Activated naive CD4-positive, alpha-beta T cell treated with Interleukin-2 at 50 U/mL for 16 hours (primary cell): ENCODE measurements at regions not wholly inside any gene's neighbourhood (a gene's known extent, or its start where the extent isn't known, plus 50 kb on each side); places are given as distances from the start of the nearest gene placed in this dataset.
"Not testable (repeated sequence)": the region's sequence is repeated elsewhere in the genome, so short reads cannot be mapped to it uniquely, and the experiment has no call there.

Source experiments
- DNase-seq: peaks from one replicate; pipeline ENCODE4 v3.0.0-alpha.2; 2020

- DNase-seq, result no peak
These were observed 139.6 kb downstream of the FOXD2 start for GRCh38 chr1:47577303-47578025.

DNA sequence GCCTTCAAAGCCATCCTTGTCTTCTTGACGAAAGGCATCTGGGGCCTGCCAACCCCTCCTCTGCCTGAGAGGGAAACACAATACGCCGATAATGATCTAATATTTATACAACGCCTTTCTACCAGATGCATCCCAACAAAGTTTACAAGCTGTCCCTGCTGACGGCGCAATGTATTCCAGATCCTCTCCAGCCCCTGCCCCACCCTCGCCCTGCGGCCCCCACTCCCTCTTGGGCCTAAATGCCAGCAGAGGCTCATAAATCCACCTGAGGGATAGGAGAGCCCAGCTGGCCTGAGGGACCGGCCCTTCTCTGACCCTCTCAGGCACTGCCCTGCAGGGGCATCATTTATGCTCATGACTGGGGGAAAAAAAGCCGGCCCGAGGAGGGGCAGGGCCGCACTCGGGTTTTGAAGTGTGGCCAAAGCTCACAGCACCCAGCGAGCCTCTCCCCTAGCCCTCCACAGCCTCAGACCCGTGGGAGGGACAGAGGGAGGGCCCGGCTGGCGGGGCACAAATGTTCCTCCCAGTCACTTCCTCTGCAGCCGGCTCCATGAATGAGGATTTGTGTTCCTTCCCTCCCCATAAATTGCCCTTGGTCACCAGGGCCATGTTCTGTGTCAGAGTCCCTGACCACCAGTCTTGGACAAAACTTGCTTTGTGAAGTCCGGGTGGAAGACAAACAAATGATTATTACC lies 140.3 kb downstream of the FOXD2 start:
- no peak for DNase-seq

- DNase-seq, result no peak
These were observed 141.0 kb downstream of the FOXD2 start for GRCh38 chr1:47578721-47579419.

DNA sequence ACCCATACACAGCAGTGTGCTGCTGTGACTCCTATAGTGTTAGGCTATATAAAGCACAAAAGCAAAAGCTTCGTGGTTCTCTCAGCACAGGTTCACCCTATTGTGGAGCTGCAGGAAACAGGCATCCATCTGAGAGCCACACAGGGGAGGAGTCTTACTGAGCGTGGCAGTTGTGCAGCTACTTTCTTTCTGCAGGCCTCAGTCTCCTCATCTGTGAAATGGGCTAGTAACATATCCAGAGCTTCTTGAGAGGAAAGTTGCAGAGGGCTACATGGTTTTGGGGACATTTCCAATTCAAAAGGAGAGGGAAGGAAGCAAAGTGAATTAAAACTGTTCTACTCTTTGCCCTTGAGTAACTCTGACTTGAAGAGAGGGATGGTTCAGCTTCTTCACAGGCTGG lies 142.0 kb downstream of the FOXD2 start:
- DNase-seq, result no peak

DNA sequence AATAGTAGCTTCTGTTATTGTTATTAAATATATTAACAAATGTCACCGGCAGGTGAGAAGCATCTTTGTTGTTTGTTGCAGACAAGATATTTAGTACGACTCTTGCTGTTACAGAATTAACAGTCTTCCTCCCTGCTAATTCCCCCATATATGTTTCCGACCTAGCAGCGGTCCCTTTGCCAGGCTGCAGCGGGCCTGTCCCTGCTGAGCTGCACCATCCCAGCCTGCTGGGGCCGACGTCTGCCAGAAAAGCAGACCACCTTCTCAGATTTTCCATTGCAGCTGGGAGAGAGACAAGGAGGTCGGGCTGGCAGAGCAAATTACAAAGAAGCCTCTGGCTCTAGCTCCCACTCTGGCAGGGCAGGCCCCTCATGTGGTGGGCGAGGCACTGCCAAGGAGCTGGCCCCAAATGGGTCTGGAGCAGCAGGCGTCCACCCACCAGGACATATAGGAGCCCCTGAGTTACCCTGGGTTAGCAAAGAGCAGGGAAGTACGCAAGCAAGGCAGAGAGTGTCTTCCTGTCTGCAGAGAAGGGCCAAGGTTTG lies 142.7 kb downstream of the FOXD2 start:
- DNase-seq, result no peak

- no peak for DNase-seq
These were observed 145.2 kb downstream of the FOXD2 start for GRCh38 chr1:47582891-47583608.

DNA sequence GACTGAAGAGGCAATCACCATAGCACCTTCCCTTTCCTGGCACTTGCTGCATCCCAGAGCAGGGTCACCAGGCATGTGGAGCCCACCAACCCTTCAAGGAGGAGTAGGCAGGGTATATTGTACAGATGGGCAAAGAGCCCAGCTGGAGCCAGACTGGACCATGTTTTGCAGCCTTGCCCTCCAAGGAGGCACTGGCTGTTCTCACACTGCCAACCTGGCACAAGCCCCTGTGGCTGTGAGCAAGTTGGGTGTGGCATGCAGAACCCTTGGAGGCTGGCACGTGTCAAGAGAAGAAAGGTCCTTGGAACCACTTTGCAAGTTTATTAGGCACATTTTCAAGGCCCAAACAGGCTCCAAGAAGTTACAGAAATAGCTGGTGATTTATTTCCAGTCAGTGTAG lies 146.4 kb downstream of the FOXD2 start:
- DNase-seq, result no peak

DNA sequence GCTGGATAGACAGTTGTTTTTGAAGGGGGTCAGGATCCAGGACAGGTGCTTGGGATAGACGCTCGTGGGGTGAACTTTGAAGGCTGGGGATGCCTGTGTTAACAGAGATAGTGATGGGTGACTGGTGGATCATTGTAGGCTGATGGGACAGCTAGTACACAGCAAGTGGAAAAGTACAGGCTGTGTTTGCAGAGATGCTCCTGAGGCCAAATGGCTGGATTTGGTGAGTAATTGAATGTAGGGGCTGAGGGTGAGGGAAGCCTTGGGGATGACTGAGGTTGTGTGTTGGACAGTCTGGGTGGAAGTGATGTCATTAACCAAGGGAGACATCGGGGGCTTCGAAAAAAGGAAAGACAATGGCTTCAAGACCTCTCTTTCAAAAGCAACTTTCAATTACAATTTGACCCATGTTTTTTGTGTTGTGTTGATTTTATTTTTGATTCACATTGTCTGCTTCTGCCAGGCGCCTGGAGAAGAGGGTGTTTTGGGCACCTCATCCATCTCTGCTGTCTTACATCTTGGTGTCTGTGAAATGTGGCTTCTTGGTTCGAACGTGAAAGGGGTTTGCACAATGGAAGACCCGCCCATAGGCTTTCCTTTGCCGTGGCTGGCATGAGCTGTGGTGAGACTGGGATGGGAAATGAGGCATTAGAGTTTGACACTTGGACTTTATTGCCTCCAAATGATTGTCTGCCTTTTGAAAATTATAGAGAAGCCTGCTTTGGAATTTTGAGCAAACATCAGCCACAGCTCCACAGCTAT lies 147.5 kb downstream of the FOXD2 start:
- DNase-seq, result no peak

DNA sequence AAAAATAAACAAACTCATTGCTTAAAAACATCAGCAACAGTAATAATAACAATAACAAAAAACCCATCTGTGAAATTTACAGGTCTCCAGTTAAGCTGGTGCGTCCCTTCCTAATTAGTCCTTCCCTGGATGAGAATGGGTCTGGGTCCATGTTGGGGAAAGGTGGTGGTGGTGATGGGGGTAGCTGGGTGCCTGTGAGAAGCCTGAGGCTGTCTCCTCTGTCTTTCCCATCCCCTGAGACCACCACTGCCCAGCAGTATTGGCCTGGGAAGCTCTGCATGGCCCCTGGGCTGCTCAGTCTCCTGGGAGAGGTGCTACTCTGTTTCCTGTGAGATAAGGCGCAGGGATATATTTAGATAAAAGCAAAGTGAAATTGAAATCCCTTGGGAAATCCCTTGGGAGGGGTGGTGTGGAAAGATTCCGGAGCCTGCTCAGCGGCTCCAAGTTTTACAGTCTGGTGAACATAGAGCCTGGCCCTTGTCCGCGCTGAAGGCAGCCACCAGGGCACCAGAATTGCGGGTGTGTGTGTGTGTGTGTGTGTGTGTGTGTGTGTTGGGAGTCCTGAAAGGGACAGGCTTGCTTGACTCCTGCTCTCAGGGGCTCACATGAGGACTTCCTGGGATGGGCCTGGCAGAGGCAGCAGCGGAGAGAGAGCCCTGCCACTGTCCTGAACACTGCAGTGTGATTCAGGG lies 150.2 kb downstream of the FOXD2 start:
- DNase-seq, result no peak

DNA sequence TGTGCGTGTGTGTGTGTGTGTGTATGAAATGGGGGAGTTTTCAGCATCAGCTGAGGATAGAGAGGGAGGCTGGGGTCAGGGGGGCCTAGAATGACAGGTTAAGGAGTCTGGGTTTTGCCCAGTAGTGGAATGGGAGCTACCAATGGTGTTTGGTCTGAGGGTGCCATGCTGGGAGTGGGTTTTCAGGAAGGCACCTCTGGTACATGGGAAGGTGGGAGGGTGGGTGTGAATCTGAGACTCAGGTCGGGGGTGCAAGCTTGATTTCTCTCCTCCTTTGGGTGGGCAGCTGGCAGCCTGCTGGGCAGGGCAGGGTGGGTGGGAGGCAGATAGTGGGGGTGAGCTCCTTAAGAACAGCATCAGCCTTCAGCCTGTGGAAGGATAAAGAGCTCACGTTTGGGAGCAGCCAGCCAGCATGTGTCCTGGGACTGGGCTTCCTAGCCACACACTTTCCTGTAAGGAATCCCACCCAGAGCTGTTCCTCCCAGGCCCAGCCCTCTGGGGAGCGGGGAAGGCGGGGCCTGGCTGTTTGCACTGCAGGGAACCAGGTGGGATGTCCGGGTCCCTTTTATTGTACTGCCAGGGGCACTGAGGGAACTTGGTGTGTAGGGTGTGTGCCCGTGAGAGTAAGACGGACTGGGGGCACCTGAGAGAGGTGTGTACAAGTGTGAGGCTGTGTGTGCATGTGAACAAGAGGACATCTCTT lies 152.8 kb downstream of the FOXD2 start:
- DNase-seq, result no peak

DNA sequence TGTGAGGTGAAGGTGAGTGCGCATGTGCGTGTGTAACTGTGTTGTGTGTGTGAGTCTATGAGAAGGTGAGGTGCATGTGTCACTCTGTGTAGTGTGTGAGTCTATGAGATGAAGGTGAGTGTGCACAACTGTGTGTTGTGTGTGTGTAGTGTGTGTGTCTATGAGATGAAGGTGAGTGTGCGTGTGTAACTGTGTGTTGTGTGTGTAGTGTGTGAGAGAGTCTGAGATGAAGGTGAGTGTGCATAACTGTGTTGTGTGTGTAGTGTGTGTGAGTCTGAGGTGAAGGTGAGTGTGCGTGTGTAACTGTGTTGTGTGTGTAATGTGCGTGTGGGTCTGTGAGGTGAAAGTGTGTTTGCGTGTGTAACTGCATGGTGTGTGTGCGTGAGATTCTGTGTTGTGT lies 154.0 kb downstream of the FOXD2 start:
- no peak for DNase-seq

DNA sequence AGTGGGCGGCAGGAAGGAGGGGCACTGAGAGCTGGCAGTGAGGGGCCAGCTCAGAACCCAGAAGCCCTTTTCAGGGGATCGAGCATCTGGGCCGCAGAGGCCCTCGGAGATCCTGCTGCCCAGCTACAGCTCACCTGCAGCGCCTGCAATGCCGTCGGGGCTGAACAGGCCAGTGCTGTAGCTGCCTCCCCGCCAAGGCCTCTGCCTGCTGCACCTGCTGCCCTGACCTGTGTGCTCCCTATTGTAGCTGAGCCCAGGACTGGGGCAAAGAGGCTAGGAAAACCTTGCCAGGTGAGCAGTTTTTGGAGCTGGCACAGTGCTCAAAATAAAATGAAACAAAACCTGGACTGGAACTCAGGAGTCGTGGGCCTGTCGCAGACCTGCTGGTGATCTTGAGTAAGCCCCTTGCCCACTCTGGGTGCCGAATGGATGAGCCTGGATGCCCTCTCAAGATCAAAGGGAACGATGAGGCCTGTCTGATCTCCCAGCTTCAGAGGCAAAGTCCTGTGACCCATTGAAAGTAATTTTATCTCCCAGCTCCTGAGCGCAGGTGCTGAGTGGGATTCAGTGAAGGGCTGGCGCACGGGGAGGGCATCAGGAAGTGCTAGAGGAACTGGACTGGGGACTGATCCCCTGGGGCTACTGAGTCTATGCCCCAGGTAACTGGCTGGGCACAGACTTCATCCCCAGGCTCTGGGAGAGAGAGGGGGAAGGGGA lies 154.6 kb downstream of the FOXD2 start:
- DNase-seq, result no peak

DNA sequence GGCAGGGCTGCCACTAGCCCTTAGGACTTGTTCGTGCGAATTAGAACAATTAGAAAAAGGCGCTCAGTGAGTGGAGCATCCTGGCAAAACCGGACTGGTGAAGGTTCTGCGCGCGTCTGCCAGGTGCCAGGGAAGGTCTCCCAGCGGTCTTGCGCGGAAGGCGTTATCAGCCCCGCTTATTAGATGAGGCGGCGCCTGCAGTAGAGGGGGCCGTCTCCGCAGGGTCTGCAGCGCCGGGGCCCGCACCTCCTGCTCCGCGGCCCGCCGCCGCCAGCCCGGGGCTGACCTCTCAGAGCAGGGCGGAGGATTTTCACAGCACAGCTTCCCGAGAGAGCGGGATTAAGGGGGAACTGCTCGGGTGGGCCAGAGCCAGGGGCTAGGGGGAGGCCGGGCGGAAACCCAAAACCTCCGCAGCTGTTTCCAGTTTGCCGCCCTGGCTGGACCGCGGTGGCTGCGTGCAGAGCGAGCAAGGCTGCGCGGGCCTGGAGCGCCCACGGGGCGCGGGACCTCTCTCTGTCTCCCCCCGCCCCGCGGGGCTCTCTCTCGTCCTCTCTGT lies 155.2 kb downstream of the FOXD2 start:
- DNase-seq, result no peak

GRCh38 chr1:47593598-47594285 lies 155.9 kb downstream of the FOXD2 start:
- no peak for DNase-seq

DNA sequence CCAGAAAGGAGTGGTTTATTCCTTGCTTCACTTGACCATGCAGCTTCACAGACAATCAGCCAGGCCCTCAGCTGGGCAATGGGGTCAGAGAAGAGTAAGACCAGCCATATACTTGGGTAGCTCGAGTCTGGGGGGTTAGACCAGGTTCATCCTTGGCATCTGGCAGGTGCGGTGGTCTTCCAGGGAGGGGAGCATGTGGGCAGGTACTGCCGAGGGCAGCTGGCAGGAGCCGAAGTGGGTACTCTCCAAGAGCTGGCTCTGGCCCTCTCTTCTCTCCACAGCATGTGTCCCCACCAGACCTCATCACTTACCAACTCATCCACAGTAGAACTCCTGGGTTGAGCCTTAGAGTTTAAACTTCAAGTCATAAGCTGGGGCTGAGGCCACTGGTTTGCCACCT lies 156.8 kb downstream of the FOXD2 start:
- DNase-seq, result no peak

DNA sequence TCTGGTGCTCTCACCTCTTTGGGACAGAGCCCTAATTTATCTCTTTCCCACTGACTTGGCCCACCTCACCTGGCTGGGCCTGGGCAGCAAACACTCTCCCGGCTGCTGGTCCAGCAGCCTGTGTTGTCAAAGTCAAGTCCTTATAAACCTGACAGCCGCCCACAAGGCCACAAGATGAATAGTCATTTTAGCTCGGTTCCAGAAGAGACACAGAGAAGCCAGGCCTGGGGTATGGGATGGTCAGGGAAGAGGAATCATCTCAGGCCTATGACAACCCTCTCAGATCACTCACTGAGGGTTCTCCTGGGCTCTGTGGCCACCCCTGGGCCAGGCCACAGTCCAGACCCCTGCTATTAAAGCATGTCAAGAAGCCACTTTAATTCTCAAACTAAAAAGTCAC lies 158.5 kb downstream of the FOXD2 start:
- DNase-seq, result no peak

GRCh38 chr1:47598357-47598756 lies 160.5 kb downstream of the FOXD2 start:
- DNase-seq, result no peak

GRCh38 chr1:47599777-47600176 lies 161.9 kb downstream of the FOXD2 start:
- no peak for DNase-seq

GRCh38 chr1:47602491-47602890 lies 164.6 kb downstream of the FOXD2 start:
- DNase-seq, result not testable (repeated sequence)
